K562 (cell line): ENCODE measurements at regions not wholly inside any gene's neighbourhood (a gene's known extent, or its start where the extent isn't known, plus 50 kb on each side); places are given as distances from the start of the nearest gene placed in this dataset.

Experiments used
- ATAC-seq: fragments of 200-7000 bp; cut with Tn5 transposase; 3 replicates; pipeline ENCODE4 v1.9.1; 2020; ENCODE audit warnings: moderate library complexity
- BruUV-seq: library from RNA; stranded (reverse); fragments of 400-500 nt; replicated peaks from 2 replicates; lab custom pipeline; 2021; lab: Mats Ljungman, UMichigan
- CTCF ChIA-PET: fragments of 300-600 bp; formaldehyde crosslinking; extraction: SDS; loops from one replicate; lab custom pipeline; 2021; ENCODE audit warnings: low intra/inter-chr PET ratio; lab: Yijun Ruan, JAX
- POLR2A ChIA-PET: fragments of 300-600, 350-650 bp; sonication (Branson Sonifier 250); formaldehyde crosslinking; extraction: SDS; loops from one replicate; lab custom pipeline; 2021; ENCODE audit warnings: antibody characterized with exemption, inconsistent platforms; lab: Yijun Ruan, JAX
- DNase-seq, 4 experiments: peaks; one replicate each; pipeline versions ENCODE4 v3.0.0 to v3.0.0-alpha.2; 2011 to 2018; ENCODE audit warnings: low spot score in 3 of 4, mixed read lengths in 3 of 4; ENCODE audit errors: extremely low read depth in 1 of 4
- FAIRE-seq: peaks from 2 replicates; lab custom pipeline; 2011; peaks lifted over from hg19 to GRCh38; lab: Jason Lieb, UNC
- H2AFZ ChIP-seq: 2 replicates; pipeline ENCODE4 v1.6.0; 2011; ENCODE audit warnings: low read depth, low read length, control low read depth, inconsistent platforms
- H3K27ac ChIP-seq: fragments of 200-600 bp; 3 replicates; pipeline ENCODE4 v1.8.0; 2011; ENCODE audit warnings: low read depth, mild to moderate bottlenecking, control low read depth, inconsistent platforms, low read length, moderate library complexity, mixed read lengths; ENCODE audit errors: extremely low read depth
- H3K27me3 ChIP-seq, 2 experiments: fragments of 300-600 bp in 1 of 2; 2 replicates in 1 of 2; 3 replicates in 1 of 2; pipeline versions ENCODE4 v1.6.0 to v1.8.0; 2011; ENCODE audit warnings: inconsistent platforms in 2 of 2, low read length in 2 of 2, mild to moderate bottlenecking in 1 of 2, mixed read lengths in 1 of 2, moderate library complexity in 1 of 2; ENCODE audit not compliant: control insufficient read depth in 2 of 2, insufficient read depth in 2 of 2
- H3K36me3 ChIP-seq: fragments of 300-600 bp; 3 replicates; pipeline ENCODE4 v1.8.0; 2011; ENCODE audit warnings: mild to moderate bottlenecking, low read length, inconsistent platforms; ENCODE audit not compliant: control insufficient read depth, insufficient read depth
- H3K4me1 ChIP-seq, 2 experiments: fragments of 200-600 bp in 1 of 2; replicated peaks in 1 of 2; 2 replicates in 1 of 2; 3 replicates in 1 of 2; pipeline versions ENCODE4 v1.5.1 to v1.8.0; 2011; ENCODE audit warnings: inconsistent platforms in 2 of 2, low read length in 2 of 2, mild to moderate bottlenecking in 1 of 2, mixed read lengths in 1 of 2, moderate library complexity in 1 of 2; ENCODE audit not compliant: control insufficient read depth in 2 of 2, insufficient read depth in 2 of 2
- H3K4me2 ChIP-seq: 2 replicates; pipeline ENCODE4 v1.6.1; 2011; ENCODE audit warnings: low read length, control low read depth, inconsistent platforms, mixed read lengths; ENCODE audit not compliant: insufficient read depth
- H3K4me3 ChIP-seq: fragments of 200-600 bp; sonication (generic), shearing (Covaris generic); 2 replicates; pipeline ENCODE4 v1.5.1; 2016; ENCODE audit warnings: control low read depth, inconsistent platforms
- H3K79me2 ChIP-seq: fragments of 200-600 bp; 3 replicates; pipeline ENCODE4 v1.8.0; 2011; ENCODE audit warnings: low read length, inconsistent platforms; ENCODE audit not compliant: control insufficient read depth, insufficient read depth
- H3K9ac ChIP-seq, 2 experiments: 2 replicates each; pipeline versions ENCODE4 v1.6.0 to v1.6.1; 2011; ENCODE audit warnings: low read depth in 2 of 2, low read length in 2 of 2, control low read depth in 1 of 2, inconsistent platforms in 1 of 2, mild to moderate bottlenecking in 1 of 2, mixed read lengths in 1 of 2; ENCODE audit not compliant: insufficient read depth in 1 of 2
- H3K9me1 ChIP-seq: one replicate; pipeline ENCODE4 v1.6.0; 2011; ENCODE audit warnings: inconsistent platforms, mild to moderate bottlenecking, low read length, moderate library complexity; ENCODE audit not compliant: control insufficient read depth, insufficient read depth
- H3K9me3 ChIP-seq: replicated peaks from 2 replicates; pipeline ENCODE4 v1.5.1; 2011; ENCODE audit warnings: low read depth, low read length, inconsistent platforms; ENCODE audit not compliant: control insufficient read depth, insufficient read depth
- H4K20me1 ChIP-seq: replicated peaks from 2 replicates; pipeline ENCODE4 v1.6.1; 2011; ENCODE audit warnings: low read length, inconsistent platforms, mixed read lengths; ENCODE audit not compliant: control insufficient read depth, insufficient read depth
- AFF1 ChIP-seq, 2 experiments: fragments of 450-650 bp; IDR thresholded peaks; 2 replicates each; pipeline ENCODE4 v1.6.1; 2018; ENCODE audit warnings: mild to moderate bottlenecking in 2 of 2, low read depth in 1 of 2; ENCODE audit not compliant: partially characterized antibody in 2 of 2
- CEBPB ChIP-seq: fragments of 450-650 bp; IDR thresholded peaks from 2 replicates; pipeline ENCODE4 v1.6.1; 2016; ENCODE audit warnings: missing genetic modification characterization, missing compliant biosample characterization
- CSDE1 ChIP-seq, 2 experiments: fragments of 450-650 bp; IDR thresholded peaks; 2 replicates each; pipeline ENCODE4 v1.6.1; 2016; ENCODE audit warnings: mild to moderate bottlenecking in 1 of 2
- FIP1L1 ChIP-seq: fragments of 200-400 bp; formaldehyde crosslinking; IDR thresholded peaks from 2 replicates; pipeline ENCODE4 v1.6.1; 2018; ENCODE audit warnings: mild to moderate bottlenecking, low read depth, low read length; ENCODE audit not compliant: poor library complexity, severe bottlenecking
- HDAC1 ChIP-seq, 2 experiments: fragments of 450-650 bp; IDR thresholded peaks; 2 replicates each; pipeline ENCODE4 v1.6.1; 2016 to 2017; ENCODE audit warnings: inconsistent platforms in 1 of 2, mild to moderate bottlenecking in 1 of 2, moderate library complexity in 1 of 2
- MAZ ChIP-seq, 2 experiments: fragments of 450-650 bp in 1 of 2; sonication (generic) in 1 of 2; formaldehyde crosslinking; IDR thresholded peaks in 1 of 2; conservative IDR thresholded peaks in 1 of 2; 2 replicates each; pipeline versions ENCODE4 v1.4.0 to v1.5.0; 2020; ENCODE audit warnings: mild to moderate bottlenecking in 1 of 2, missing genetic modification reagents in 1 of 2
- MTA1 ChIP-seq: fragments of 450-650 bp; IDR thresholded peaks from 2 replicates; pipeline ENCODE4 v1.6.1; 2017; ENCODE audit warnings: borderline replicate concordance
- THAP7 ChIP-seq: fragments of 250-450 bp; sonication (Bioruptor Pico); IDR thresholded peaks from 2 replicates; pipeline ENCODE4 v1.5.0; 2021
- U2AF2 ChIP-seq: fragments of 200-400 bp; formaldehyde crosslinking; optimal IDR thresholded peaks from 2 replicates; pipeline ENCODE3; 2017; ENCODE audit warnings: low read depth, mild to moderate bottlenecking, low read length
- ZNF280A ChIP-seq: fragments of 450-650 bp; IDR thresholded peaks from 2 replicates; pipeline ENCODE4 v1.6.1; 2018; ENCODE audit warnings: mild to moderate bottlenecking, low read depth; ENCODE audit not compliant: partially characterized antibody
- WGBS: fragments of 100-300 bp; shearing (Covaris generic); methylation state at CpG from one replicate; pipeline ENCODE4 v1.1.6; 2016; ENCODE audit warnings: low coverage, mixed read lengths; ENCODE audit not compliant: insufficient coverage; ENCODE audit errors: missing lambda C conversion rate; 5-methylcytosine and 5-hydroxymethylcytosine counted together
- in situ Hi-C: fragments of 300-500 bp; cut with MboI; formaldehyde crosslinking; loops from 4 replicates; pipeline ENCODE4 v1.15.0; 2018; ENCODE audit warnings: inconsistent platforms, mixed read lengths
- intact Hi-C: fragments of 100-400 bp; cut with micrococcal nuclease; formaldehyde crosslinking; loops from 2 replicates; pipeline ENCODE4 v1.14.2; 2022

- BruUV-seq = no TSS peak
- POLR2A ChIA-PET = no interaction called here
- no peak overlapping the region for H3K4me2 ChIP-seq
- no peaks in the 10 kb centered on the region for H3K4me1 ChIP-seq
- H3K27me3 ChIP-seq = no peaks in the 10 kb centered on the region
- no peak overlapping the region for H3K9ac ChIP-seq
- no peak overlapping the region for H3K27ac ChIP-seq
- no peaks in the 10 kb centered on the region for H3K79me2 ChIP-seq
- 0% methylated on average over 2 of the region's 2 CpGs for WGBS
- H3K36me3 ChIP-seq = no peaks in the 10 kb centered on the region
- H3K4me3 ChIP-seq = no peak overlapping the region
- in situ Hi-C loops (no loop called here), intact Hi-C loops (no loop called here)
- CTCF ChIA-PET = no interaction called here
- H3K9me1 ChIP-seq = no peaks in the 10 kb centered on the region
- ATAC-seq = no peak
- H3K9me3 ChIP-seq = no peaks in the 10 kb centered on the region
- no peak for FAIRE-seq
- DNase-seq = no peak
- H2AFZ ChIP-seq = no peak overlapping the region
- TF ChIP-seq U2AF2 (no peak), THAP7 (CRISPR knock-in tag) (no peak), CSDE1 (IDR thresholded peaks at IDR 0.05) (no peak), HDAC1 (IDR thresholded peaks at IDR 0.05) (no peak)
- H4K20me1 ChIP-seq = no peaks in the 10 kb centered on the region
Observed at GRCh38 chr3:74403307-74403706, 211.2 kb downstream of the CNTN3 start.

- H3K9me1 ChIP-seq = no peaks in the 10 kb centered on the region
- H3K9me3 ChIP-seq = no peaks in the 10 kb centered on the region
- no peak overlapping the region for H3K4me2 ChIP-seq
- H3K79me2 ChIP-seq = no peaks in the 10 kb centered on the region
- no peaks in the 10 kb centered on the region for H3K27me3 ChIP-seq
- BruUV-seq = no TSS peak
- H3K4me1 ChIP-seq = no peaks in the 10 kb centered on the region
- no peak overlapping the region for H3K27ac ChIP-seq
- no peaks in the 10 kb centered on the region for H4K20me1 ChIP-seq
- H3K4me3 ChIP-seq = no peak overlapping the region
- in situ Hi-C loops (no loop called here), intact Hi-C loops (no loop called here)
- CTCF ChIA-PET = no interaction called here
- H2AFZ ChIP-seq = no peak overlapping the region
- no peak for DNase-seq
- H3K36me3 ChIP-seq = no peaks in the 10 kb centered on the region
- FAIRE-seq = no peak
- POLR2A ChIA-PET = no interaction called here
- 0% methylated on average over 3 of the region's 3 CpGs for WGBS
- no peak overlapping the region for H3K9ac ChIP-seq
- no peak for ATAC-seq
- TF ChIP-seq ZNF280A (no peak), CEBPB (tag) (no peak), MAZ (CRISPR knock-in tag; conservative IDR thresholded peaks at IDR 0.05 in 1 of 2, IDR thresholded peaks at IDR 0.05 in 1 of 2) (no peak), AFF1 (IDR thresholded peaks at IDR 0.05; ENCODE audit: low read depth in 1 of 2, partially characterized antibody in 2 of 2) (no peak), FIP1L1 (no peak), MTA1 (no peak)
Observed at GRCh38 chr3:74402821-74403220, 211.6 kb downstream of the CNTN3 start.
